HCT116 (cell line): ENCODE measurements at regions not wholly inside any gene's neighbourhood (a gene's known extent, or its start where the extent isn't known, plus 50 kb on each side); places are given as distances from the start of the nearest gene placed in this dataset.

Experiments
- ATAC-seq: fragments of 200-7000 bp; cut with Tn5 transposase; 2 replicates; pipeline ENCODE4 v1.9.1; 2020; ENCODE audit warnings: mild to moderate bottlenecking, moderate library complexity
- BruUV-seq: library from RNA; stranded (reverse); fragments of 400-500 nt; replicated peaks from 2 replicates; lab custom pipeline; 2021; lab: Mats Ljungman, UMichigan
- CTCF ChIA-PET: fragments of 300-600 bp; sonication (Branson Sonifier 250); formaldehyde crosslinking; loops from one replicate; lab custom pipeline; 2021; ENCODE audit warnings: antibody characterized with exemption; lab: Charles Lee
- POLR2A ChIA-PET: fragments of 300-600, 350-600 bp; sonication (Branson Sonifier 250); formaldehyde crosslinking; loops from one replicate; lab custom pipeline; 2021; ENCODE audit warnings: antibody characterized with exemption; lab: Charles Lee
- RAD21 ChIA-PET, 2 experiments: fragments of 300-600 bp; sonication (Branson Sonifier 250); formaldehyde crosslinking; loops; one replicate each; lab custom pipeline; 2023; ENCODE audit warnings: low total read pairs in 2 of 2; ENCODE audit not compliant: uncharacterized antibody in 2 of 2, unreplicated experiment in 2 of 2, low non-redundant PET in 1 of 2; lab: Charles Lee
- DNase-seq: peaks from one replicate; pipeline ENCODE4 v3.0.0-alpha.2; 2010; ENCODE audit warnings: low read depth, low spot score
- H2AFZ ChIP-seq: fragments of 200-600 bp; shearing (Covaris generic), sonication (generic); 2 replicates; pipeline ENCODE4 v1.6.1; 2017; ENCODE audit warnings: low read depth, mixed run types, mixed read lengths, antibody characterized with exemption, low read length; ENCODE audit not compliant: poor library complexity, severe bottlenecking
- H3K27ac ChIP-seq: 2 replicates; pipeline ENCODE4 v1.5.1; 2012; ENCODE audit warnings: low read depth, low read length
- H3K27me3 ChIP-seq: fragments of 200-600 bp; sonication (generic); 2 replicates; pipeline ENCODE4 v1.6.1; 2016; ENCODE audit warnings: mixed run types, low read length, mixed read lengths; ENCODE audit not compliant: insufficient read depth
- H3K36me3 ChIP-seq, 2 experiments: fragments of 200-500 bp in 1 of 2; fragments of 200-600 bp in 1 of 2; sonication (Bioruptor generic) in 1 of 2; sonication (generic) in 1 of 2; 2 replicates each; pipeline versions ENCODE4 v1.5.1 to v1.6.1; 2014 to 2016; ENCODE audit warnings: low read length in 2 of 2, inconsistent platforms in 1 of 2, mixed read lengths in 1 of 2, mixed run types in 1 of 2; ENCODE audit not compliant: insufficient read depth in 2 of 2, control insufficient read depth in 1 of 2
- H3K4me1 ChIP-seq, 2 experiments: fragments of 200-600 bp in 1 of 2; sonication (generic) in 1 of 2; 2 replicates each; pipeline versions ENCODE4 v1.5.1 to v1.6.1; 2012 to 2017; ENCODE audit warnings: low read length in 2 of 2, inconsistent platforms in 1 of 2, mild to moderate bottlenecking in 1 of 2, mixed read lengths in 1 of 2, mixed run types in 1 of 2, moderate library complexity in 1 of 2; ENCODE audit not compliant: insufficient read depth in 2 of 2, control insufficient read depth in 1 of 2
- H3K4me2 ChIP-seq: fragments of 200-600 bp; sonication (generic); 2 replicates; pipeline ENCODE4 v1.6.1; 2017; ENCODE audit warnings: mixed run types, low read length, mixed read lengths
- H3K4me3 ChIP-seq, 2 experiments: fragments of 200-600 bp in 1 of 2; sonication (generic) in 1 of 2; replicated peaks in 1 of 2; 2 replicates each; pipeline ENCODE4 v1.5.1; 2011 to 2016; ENCODE audit warnings: low read length in 2 of 2, control low read depth in 1 of 2, low read depth in 1 of 2, mild to moderate bottlenecking in 1 of 2, mixed read lengths in 1 of 2, mixed run types in 1 of 2
- H3K79me2 ChIP-seq: fragments of 200-600 bp; sonication (generic); 2 replicates; pipeline ENCODE4 v1.6.1; 2017; ENCODE audit warnings: mild to moderate bottlenecking, mixed run types, low read length, moderate library complexity, mixed read lengths; ENCODE audit not compliant: insufficient read depth
- H3K9ac ChIP-seq: fragments of 200-600 bp; sonication (generic); 2 replicates; pipeline ENCODE4 v1.6.1; 2016; ENCODE audit warnings: low read length, mixed read lengths
- H3K9me2 ChIP-seq: fragments of 200-600 bp; sonication (generic), shearing (Covaris generic); 2 replicates; pipeline ENCODE4 v1.6.1; 2017; ENCODE audit warnings: mixed run types, mild to moderate bottlenecking, moderate library complexity; ENCODE audit not compliant: insufficient read depth
- H3K9me3 ChIP-seq, 2 experiments: fragments of 200-500 bp in 1 of 2; fragments of 200-600 bp in 1 of 2; sonication (Bioruptor generic) in 1 of 2; sonication (generic) in 1 of 2; 2 replicates each; pipeline ENCODE4 v1.6.1; 2014 to 2017; ENCODE audit warnings: low read length in 2 of 2, mixed read lengths in 2 of 2, inconsistent platforms in 1 of 2, low read depth in 1 of 2, mild to moderate bottlenecking in 1 of 2, mixed run types in 1 of 2, moderate library complexity in 1 of 2; ENCODE audit not compliant: control insufficient read depth in 1 of 2, insufficient read depth in 1 of 2
- H4K20me1 ChIP-seq: fragments of 200-600 bp; sonication (generic), shearing (Covaris generic); 2 replicates; pipeline ENCODE4 v1.6.1; 2017; ENCODE audit warnings: mixed run types, mild to moderate bottlenecking, moderate library complexity; ENCODE audit not compliant: insufficient read depth
- EGR1 ChIP-seq: IDR thresholded peaks from 2 replicates; pipeline ENCODE4 v1.6.1; 2012; ENCODE audit warnings: low read depth
- JUND ChIP-seq: IDR thresholded peaks from 2 replicates; pipeline ENCODE4 v1.6.1; 2012
- MAX ChIP-seq: IDR thresholded peaks from 2 replicates; pipeline ENCODE4 v1.6.1; 2012
- POLR2AphosphoS5 ChIP-seq: IDR thresholded peaks from 2 replicates; pipeline ENCODE4 v1.6.1; 2011; ENCODE audit warnings: mild to moderate bottlenecking, low read depth, low read length, moderate library complexity
- REST ChIP-seq: IDR thresholded peaks from 2 replicates; pipeline ENCODE4 v1.6.1; 2012; ENCODE audit warnings: low read depth
- SIN3A ChIP-seq: IDR thresholded peaks from 2 replicates; pipeline ENCODE4 v1.6.1; 2012; ENCODE audit warnings: low read depth
- SRF ChIP-seq: IDR thresholded peaks from 2 replicates; pipeline ENCODE4 v1.6.1; 2012; ENCODE audit warnings: low read depth
- ZNF274 ChIP-seq: fragments of 200-500 bp; sonication (Bioruptor generic); IDR thresholded peaks from 2 replicates; pipeline ENCODE4 v1.6.1; 2014; ENCODE audit warnings: mild to moderate bottlenecking, low read depth, low read length, inconsistent platforms
- intact Hi-C: fragments of 100-400 bp; cut with micrococcal nuclease; formaldehyde crosslinking; loops from 2 replicates; pipeline ENCODE4 v1.10.0; 2022

- Histone ChIP-seq H3K4me1 (no peaks in the 10 kb centered on the region), H4K20me1 (no peaks in the 10 kb centered on the region), H3K9me2 (no peaks in the 10 kb centered on the region), H3K36me3 (no peaks in the 10 kb centered on the region), H3K4me2 (no peak overlapping the region), H2AFZ (no peak overlapping the region), H3K9me3 (no peaks in the 10 kb centered on the region), H3K4me3 (no peak overlapping the region), H3K9ac (no peak overlapping the region), H3K79me2 (no peaks in the 10 kb centered on the region), H3K27me3 (no peaks in the 10 kb centered on the region), H3K27ac (no peak overlapping the region)
- ChIA-PET CTCF (no interaction called here), POLR2A (no interaction called here), RAD21 (no interaction called here)
- ATAC-seq (no peak), DNase-seq (no peak)
- intact Hi-C loops: no loop called here
- no TSS peak for BruUV-seq
- no peak for TF ChIP-seq JUND
- TF ChIP-seq EGR1: no peak
- no peak for TF ChIP-seq MAX
- TF ChIP-seq REST: no peak
- no peak for TF ChIP-seq SRF
- no peak for TF ChIP-seq SIN3A
- no peak for TF ChIP-seq POLR2AphosphoS5
- no peak for TF ChIP-seq ZNF274
Measured at GRCh38 chr2:235301202-235302076, 192.4 kb upstream of the AGAP1 start.
